A549 (cell line): ENCODE measurements at regions not wholly inside any gene's neighbourhood (a gene's known extent, or its start where the extent isn't known, plus 50 kb on each side); places are given as distances from the start of the nearest gene placed in this dataset.

Experiments
- ATAC-seq, 2 experiments: fragments of 200-7000 bp in 1 of 2; fragments of >200 bp in 1 of 2; cut with Nextera tagmentation in 1 of 2; cut with Tn5 transposase in 1 of 2; 3 replicates each; pipeline versions ENCODE4 v1.8.0 to v1.9.1; 2018 to 2020; ENCODE audit warnings: mild to moderate bottlenecking in 1 of 2, moderate library complexity in 1 of 2
- CTCF ChIA-PET: fragments of 300-600 bp; sonication (Branson Sonifier 250); formaldehyde crosslinking; extraction: SDS; loops from one replicate; lab custom pipeline; 2021; ENCODE audit warnings: antibody characterized with exemption, inconsistent platforms; lab: Yijun Ruan, JAX
- POLR2A ChIA-PET: fragments of 350-600 bp; formaldehyde crosslinking; extraction: SDS; loops from one replicate; lab custom pipeline; 2021; ENCODE audit warnings: antibody characterized with exemption, inconsistent platforms; lab: Yijun Ruan, JAX
- DNase-seq, 2 experiments: peaks; one replicate each; pipeline versions ENCODE4 v3.0.0 to v3.0.0-alpha.2; 2011 to 2016; ENCODE audit warnings: low read depth in 1 of 2, low spot score in 1 of 2
- FAIRE-seq: peaks from 2 replicates; lab custom pipeline; 2011; peaks lifted over from hg19 to GRCh38; lab: Jason Lieb, UNC
- H3K27ac ChIP-seq, 2 experiments: fragments of >200 bp; sonication (Bioruptor Twin); formaldehyde crosslinking; 3 replicates each; pipeline ENCODE4 v1.5.1; 2016 to 2017
- H3K4me1 ChIP-seq: fragments of >200 bp; sonication (Bioruptor Twin); formaldehyde crosslinking; 3 replicates; pipeline ENCODE4 v1.6.1; 2016
- H3K4me2 ChIP-seq: fragments of >200 bp; sonication (Bioruptor Twin); formaldehyde crosslinking; 3 replicates; pipeline ENCODE4 v1.6.1; 2016
- H3K4me3 ChIP-seq: fragments of >200 bp; sonication (Bioruptor Twin); formaldehyde crosslinking; 3 replicates; pipeline ENCODE4 v1.5.1; 2016
- H3K9me3 ChIP-seq: fragments of >200 bp; sonication (Bioruptor Twin); formaldehyde crosslinking; 3 replicates; pipeline ENCODE4 v1.6.1; 2016
- ATOH8 ChIP-seq: fragments of 250-450 bp; sonication (Bioruptor Pico); IDR thresholded peaks from 2 replicates; pipeline ENCODE4 v1.5.0; 2020; ENCODE audit warnings: low read depth, mild to moderate bottlenecking, moderate library complexity
- CBX8 ChIP-seq: fragments of 200-600 bp; sonication (generic); IDR thresholded peaks from 2 replicates; pipeline ENCODE4 v1.6.1; 2016
- CEBPB ChIP-seq, 2 experiments: fragments of >200 bp in 1 of 2; sonication (Bioruptor Twin) in 1 of 2; formaldehyde crosslinking in 1 of 2; IDR thresholded peaks; 2 replicates each; pipeline ENCODE4 v1.6.1; 2012 to 2016
- CHD4 ChIP-seq: fragments of 200-600 bp; sonication (generic); IDR thresholded peaks from 2 replicates; pipeline ENCODE4 v1.6.1; 2016; ENCODE audit warnings: antibody characterized with exemption, mild to moderate bottlenecking, borderline replicate concordance
- EHF ChIP-seq: fragments of 250-450 bp; sonication (Bioruptor Pico); IDR thresholded peaks from 2 replicates; pipeline ENCODE4 v1.5.0; 2020; ENCODE audit warnings: mild to moderate bottlenecking
- ELK1 ChIP-seq: fragments of 150-350 bp; IDR thresholded peaks from 2 replicates; pipeline ENCODE4 v1.6.1; 2014; ENCODE audit warnings: low read depth, mild to moderate bottlenecking, low read length
- FOXS1 ChIP-seq: fragments of 250-450 bp; sonication (Bioruptor Pico); IDR thresholded peaks from 2 replicates; pipeline ENCODE4 v1.5.0; 2020; ENCODE audit warnings: mild to moderate bottlenecking, moderate library complexity
- HES2 ChIP-seq: fragments of >200 bp; sonication (Bioruptor Twin); formaldehyde crosslinking; IDR thresholded peaks from 2 replicates; pipeline ENCODE4 v1.6.1; 2016
- HOXB13 ChIP-seq: fragments of 250-450 bp; sonication (Bioruptor Pico); IDR thresholded peaks from 2 replicates; pipeline ENCODE4 v1.5.0; 2020; ENCODE audit warnings: low read depth, mild to moderate bottlenecking, moderate library complexity
- JUN ChIP-seq, 2 experiments: fragments of >200 bp; sonication (Bioruptor Twin); formaldehyde crosslinking; IDR thresholded peaks; 2 replicates in 1 of 2; 3 replicates in 1 of 2; pipeline ENCODE4 v1.6.1; 2016 to 2017
- JUNB ChIP-seq: fragments of >200 bp; sonication (Bioruptor Twin); formaldehyde crosslinking; IDR thresholded peaks from 2 replicates; pipeline ENCODE4 v1.6.1; 2016
- MAFK ChIP-seq: fragments of 450-650 bp; IDR thresholded peaks from 2 replicates; pipeline ENCODE4 v1.6.1; 2014; ENCODE audit not compliant: partially characterized antibody
- RAD21 ChIP-seq, 2 experiments: fragments of >200 bp in 1 of 2; sonication (Bioruptor Twin) in 1 of 2; formaldehyde crosslinking in 1 of 2; IDR thresholded peaks in 1 of 2; conservative IDR thresholded peaks in 1 of 2; 2 replicates in 1 of 2; 3 replicates in 1 of 2; pipeline ENCODE4 v1.6.1; 2012 to 2018; ENCODE audit warnings: inconsistent platforms in 1 of 2
- RFX5 ChIP-seq: fragments of 450-650 bp; IDR thresholded peaks from 2 replicates; pipeline ENCODE4 v1.7.1; 2014; ENCODE audit warnings: antibody characterized with exemption, mild to moderate bottlenecking, moderate library complexity
- SMC3 ChIP-seq: fragments of >200 bp; sonication (Bioruptor Twin); formaldehyde crosslinking; IDR thresholded peaks from 3 replicates; pipeline ENCODE4 v1.6.1; 2018; ENCODE audit warnings: inconsistent platforms
- ZNF302 ChIP-seq: fragments of 250-450 bp; sonication (Bioruptor Pico); IDR thresholded peaks from 2 replicates; pipeline ENCODE4 v1.9.0; 2021; ENCODE audit warnings: inconsistent platforms, mild to moderate bottlenecking, moderate library complexity
- ZSCAN20 ChIP-seq: fragments of 250-450 bp; sonication (Bioruptor Pico); IDR thresholded peaks from 2 replicates; pipeline ENCODE4 v1.8.0; 2022; ENCODE audit warnings: mild to moderate bottlenecking, moderate library complexity
- WGBS: methylation state at CpG from one replicate; pipeline ENCODE4 v1.1.6; 2017; ENCODE audit errors: missing lambda C conversion rate; 5-methylcytosine and 5-hydroxymethylcytosine counted together

- no peaks in the 10 kb centered on the region for H3K9me3 ChIP-seq
- POLR2A ChIA-PET: no interaction called here
- H3K27ac ChIP-seq: no peak overlapping the region
- no peak overlapping the region for H3K4me2 ChIP-seq
- DNase-seq: no peak
- TF ChIP-seq CEBPB (IDR thresholded peaks at IDR 0.05): no peak
- TF ChIP-seq MAFK: no peak
- TF ChIP-seq FOXS1 (CRISPR knock-in tag): no peak
- no peak for TF ChIP-seq CHD4
- TF ChIP-seq SMC3: no peak
- TF ChIP-seq HES2: no peak
- no peak for TF ChIP-seq ZNF302 (CRISPR knock-in tag)
- TF ChIP-seq ATOH8 (CRISPR knock-in tag): no peak
- no peak for TF ChIP-seq ELK1
- no peak for TF ChIP-seq CBX8
- TF ChIP-seq JUN (IDR thresholded peaks at IDR 0.05): no peak
- TF ChIP-seq, all 56 proteins: peak for 0
- FAIRE-seq: no peak
- no peak overlapping the region for H3K4me3 ChIP-seq
- CTCF ChIA-PET: no interaction called here
- H3K4me1 ChIP-seq: no peaks in the 10 kb centered on the region
- no peak for ATAC-seq
- 89% methylated on average over 4 of the region's 10 CpGs for WGBS
Measured at GRCh38 chr11:104339380-104339831, 175.5 kb upstream of the PDGFD start.

GRCh38 chr11:104338186-104338585, 174.2 kb upstream of the PDGFD start:
- ATAC-seq (no peak), DNase-seq (no peak), FAIRE-seq (no peak)
- ChIA-PET POLR2A (no interaction called here), CTCF (no interaction called here)
- H3K4me3 ChIP-seq: no peak overlapping the region
- H3K4me1 ChIP-seq: no peaks in the 10 kb centered on the region
- H3K4me2 ChIP-seq: no peak overlapping the region
- TF ChIP-seq HES2 (no peak), ATOH8 (CRISPR knock-in tag) (no peak), RFX5 (no peak), HOXB13 (CRISPR knock-in tag) (no peak), JUN (IDR thresholded peaks at IDR 0.05) (no peak)
- H3K9me3 ChIP-seq: no peaks in the 10 kb centered on the region
- WGBS: 65% methylated on average over 1 of the region's 1 CpG
- no peak overlapping the region for H3K27ac ChIP-seq

DNA sequence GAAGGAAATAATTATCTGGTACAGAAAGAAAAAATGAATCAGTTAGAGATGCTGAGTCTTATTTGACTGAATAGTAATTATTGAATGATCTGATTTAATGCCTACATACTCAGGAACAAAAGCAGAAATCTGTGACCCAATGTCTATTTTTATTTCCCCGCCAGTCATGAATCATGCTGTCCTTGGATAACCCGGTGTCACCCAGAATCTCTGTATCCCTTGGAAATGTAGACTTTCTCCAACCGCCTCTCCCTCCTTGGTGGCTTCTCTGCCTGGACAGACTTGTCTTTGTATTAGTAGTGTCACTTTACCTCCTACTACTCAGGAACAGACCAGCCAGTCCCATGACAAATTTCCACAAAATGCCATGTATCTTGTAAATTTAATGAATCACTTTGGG, 173.3 kb upstream of the PDGFD start:
- no peak overlapping the region for H3K4me2 ChIP-seq
- CTCF ChIA-PET: no interaction called here
- WGBS: 89% methylated on average over 3 of the region's 3 CpGs
- DNase-seq (no peak), FAIRE-seq (no peak), ATAC-seq (no peak)
- H3K27ac ChIP-seq: no peak overlapping the region
- H3K9me3 ChIP-seq: no peaks in the 10 kb centered on the region
- no peaks in the 10 kb centered on the region for H3K4me1 ChIP-seq
- no peak overlapping the region for H3K4me3 ChIP-seq
- TF ChIP-seq JUNB (no peak), HOXB13 (CRISPR knock-in tag) (no peak), EHF (CRISPR knock-in tag) (no peak)
- POLR2A ChIA-PET: no interaction called here

DNA sequence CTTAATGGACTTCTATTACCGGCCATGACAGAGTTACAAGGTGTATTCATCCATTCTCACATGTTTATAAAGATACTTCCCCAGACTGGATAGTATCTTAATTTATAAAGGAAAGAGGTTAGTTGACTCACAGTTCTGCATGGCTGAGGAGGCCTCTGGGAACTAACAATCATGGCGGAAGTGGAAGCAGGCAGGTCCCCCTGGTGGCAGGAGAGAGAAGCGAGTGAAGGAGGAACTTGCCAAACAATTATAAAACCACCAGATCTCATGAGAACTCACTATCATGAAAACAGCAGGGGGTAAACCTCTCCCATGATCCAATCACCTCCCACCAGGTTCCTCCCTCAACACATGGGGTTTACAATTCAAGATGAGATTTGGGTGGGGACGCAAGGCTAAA, 170.0 kb upstream of the PDGFD start:
- WGBS: 84% methylated on average over 4 of the region's 4 CpGs
- no peak overlapping the region for H3K27ac ChIP-seq
- ChIA-PET POLR2A (no interaction called here), CTCF (no interaction called here)
- DNase-seq (peak in 1 of 2 experiments; percentile 34), ATAC-seq (no peak), FAIRE-seq (no peak)
- no peak overlapping the region for H3K4me3 ChIP-seq
- no peak overlapping the region for H3K4me2 ChIP-seq
- TF ChIP-seq ZSCAN20 (CRISPR knock-in tag) (no peak), RAD21 (conservative IDR thresholded peaks at IDR 0.05 in 1 of 2, IDR thresholded peaks at IDR 0.05 in 1 of 2) (0 out of 5 replicates have a peak, but pooled peaks of 1 of the 2 experiments have one; percentile 12)
- H3K4me1 ChIP-seq: no peaks in the 10 kb centered on the region
- H3K9me3 ChIP-seq: no peaks in the 10 kb centered on the region
